ENCODE measurements at regions not wholly inside any gene's neighbourhood (a gene's known extent, or its start where the extent isn't known, plus 50 kb on each side); places are given as distances from the start of the nearest gene placed in this dataset.

GRCh38 chr4:128600410-128600809, 209.1 kb upstream of the JADE1 start:
- DNase-seq, result no peak

GRCh38 chr4:128597500-128597899, 212.0 kb upstream of the JADE1 start:
- DNase-seq, result no peak

GRCh38 chr4:128596853-128597252, 212.6 kb upstream of the JADE1 start:
- DNase-seq, result peak; percentile 4

- no peak for DNase-seq
Observed at GRCh38 chr4:128596115-128596514, 213.4 kb upstream of the JADE1 start.

- DNase-seq, result no peak
Observed at GRCh38 chr4:128591482-128591881, 218.0 kb upstream of the JADE1 start.

GRCh38 chr4:128590773-128591172, 218.7 kb upstream of the JADE1 start:
- DNase-seq, result no peak

- DNase-seq, result no peak
Observed at GRCh38 chr4:128590034-128590740, 219.3 kb upstream of the JADE1 start.

- no peak for DNase-seq
Observed at GRCh38 chr4:128589384-128589965, 220.0 kb upstream of the JADE1 start.

GRCh38 chr4:128587382-128587781, 222.1 kb upstream of the JADE1 start:
- no peak for DNase-seq

GRCh38 chr4:128583753-128584712, 225.5 kb upstream of the JADE1 start:
- peak; percentile 34 for DNase-seq

- DNase-seq, result no peak
Observed at GRCh38 chr4:128582427-128582870, 227.1 kb upstream of the JADE1 start.

- no peak for DNase-seq
Observed at GRCh38 chr4:128579154-128579853, 230.2 kb upstream of the JADE1 start.

GRCh38 chr4:128574706-128575105, 234.8 kb upstream of the JADE1 start:
- peak; percentile 77 for DNase-seq

GRCh38 chr4:128573781-128574508, 235.6 kb upstream of the JADE1 start:
- DNase-seq, result peak; percentile 5

- no peak for DNase-seq
Observed at GRCh38 chr4:128572778-128573241, 236.7 kb upstream of the JADE1 start.

- DNase-seq, result no peak
Observed at GRCh38 chr4:128571747-128572146, 237.8 kb upstream of the JADE1 start.

- no peak for DNase-seq
Observed at GRCh38 chr4:128570387-128570975, 239.0 kb upstream of the JADE1 start.

- DNase-seq, result no peak
Observed at GRCh38 chr4:128566693-128567092, 242.8 kb upstream of the JADE1 start.

- peak; percentile 50 for DNase-seq
Observed at GRCh38 chr4:128565565-128566186, 243.8 kb upstream of the JADE1 start.

- no peak for DNase-seq
Observed at GRCh38 chr4:128565054-128565453, 244.4 kb upstream of the JADE1 start.

GRCh38 chr4:128564081-128564630, 245.3 kb upstream of the JADE1 start:
- DNase-seq, result no peak

Measured in DMS53 (cell line).